Glutamatergic neuron (in vitro differentiated cells): ENCODE measurements at regions not wholly inside any gene's neighbourhood (a gene's known extent, or its start where the extent isn't known, plus 50 kb on each side); places are given as distances from the start of the nearest gene placed in this dataset.

Experiments
- DNase-seq: peaks from one replicate; pipeline ENCODE4 v3.0.0; 2022
- H3K27ac Mint-ChIP-seq: one replicate; pipeline ENCODE4 v1.8.0; 2020; ENCODE audit warnings: mild to moderate bottlenecking, mixed read lengths, inconsistent platforms; ENCODE audit not compliant: unreplicated experiment
- H3K27me3 Mint-ChIP-seq: one replicate; pipeline ENCODE4 v1.8.0; 2020; ENCODE audit warnings: mild to moderate bottlenecking, moderate library complexity, mixed read lengths, inconsistent platforms; ENCODE audit not compliant: unreplicated experiment
- H3K36me3 Mint-ChIP-seq: one replicate; pipeline ENCODE4 v1.8.0; 2020; ENCODE audit warnings: mild to moderate bottlenecking, mixed read lengths, inconsistent platforms; ENCODE audit not compliant: unreplicated experiment
- H3K4me1 Mint-ChIP-seq: one replicate; pipeline ENCODE4 v1.8.0; 2020; ENCODE audit warnings: mild to moderate bottlenecking, low read depth, mixed read lengths, inconsistent platforms; ENCODE audit not compliant: unreplicated experiment
- H3K4me3 Mint-ChIP-seq: one replicate; pipeline ENCODE4 v1.8.0; 2020; ENCODE audit warnings: mild to moderate bottlenecking, mixed read lengths, inconsistent platforms; ENCODE audit not compliant: unreplicated experiment
- H3K9me3 Mint-ChIP-seq: one replicate; pipeline ENCODE4 v1.8.0; 2020; ENCODE audit warnings: mild to moderate bottlenecking, moderate library complexity, mixed read lengths, inconsistent platforms; ENCODE audit not compliant: unreplicated experiment
- TF ChIP-seq, protein P1 (sequence below): fragments of 200-600 bp; sonication (generic); IDR thresholded peaks from one replicate; pipeline ENCODE4 v1.5.0; 2021; ENCODE audit not compliant: partially characterized antibody, unreplicated experiment

DNA sequence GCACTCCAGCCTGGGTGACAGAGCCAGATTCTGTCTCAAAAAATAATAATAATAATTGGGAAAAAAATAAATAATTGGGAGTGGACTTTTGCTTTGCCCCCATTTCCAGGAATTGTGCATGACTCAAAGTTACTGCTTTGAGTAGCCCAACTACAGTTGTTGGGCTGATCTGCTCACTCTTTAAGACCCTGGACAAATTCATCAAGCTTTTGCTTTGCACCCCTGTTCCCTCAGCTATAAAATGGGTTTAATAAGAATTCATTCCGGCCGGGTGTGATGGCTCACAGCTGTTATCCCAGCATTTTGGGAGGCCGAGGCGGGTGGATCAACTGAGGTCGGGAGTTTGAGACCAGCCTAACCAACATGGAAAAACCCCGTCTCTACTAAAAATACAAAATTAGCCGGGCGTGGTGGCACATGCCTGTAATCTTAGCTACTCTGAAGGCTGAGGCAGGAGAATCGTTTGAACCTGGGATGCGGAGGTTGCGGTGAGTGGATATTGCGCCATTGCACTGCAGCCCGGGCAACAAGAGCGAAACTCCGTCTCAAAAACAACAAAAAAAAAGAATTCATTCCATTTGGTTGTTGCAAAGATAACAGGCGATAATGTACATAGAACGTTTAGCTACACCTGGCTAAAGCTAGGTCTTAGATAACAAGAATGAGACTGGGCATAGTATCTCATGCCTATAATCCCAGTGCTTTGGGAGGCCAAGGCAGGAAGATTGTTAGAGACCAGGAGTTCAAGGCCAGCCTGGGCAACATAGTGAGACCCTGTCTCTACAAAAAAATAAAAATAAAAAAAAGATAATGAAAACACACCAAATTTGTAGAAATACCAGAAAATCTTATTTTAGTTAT is 87.9 kb upstream of the ZNF217 start:
- no peaks in the 10 kb centered on the region for H3K27me3 Mint-ChIP-seq
- H3K36me3 Mint-ChIP-seq, result no peaks in the 10 kb centered on the region
- no peaks in the 10 kb centered on the region for H3K9me3 Mint-ChIP-seq
- H3K27ac Mint-ChIP-seq, result no peak overlapping the region
- no peak for DNase-seq
- TF ChIP-seq, protein P1, sequence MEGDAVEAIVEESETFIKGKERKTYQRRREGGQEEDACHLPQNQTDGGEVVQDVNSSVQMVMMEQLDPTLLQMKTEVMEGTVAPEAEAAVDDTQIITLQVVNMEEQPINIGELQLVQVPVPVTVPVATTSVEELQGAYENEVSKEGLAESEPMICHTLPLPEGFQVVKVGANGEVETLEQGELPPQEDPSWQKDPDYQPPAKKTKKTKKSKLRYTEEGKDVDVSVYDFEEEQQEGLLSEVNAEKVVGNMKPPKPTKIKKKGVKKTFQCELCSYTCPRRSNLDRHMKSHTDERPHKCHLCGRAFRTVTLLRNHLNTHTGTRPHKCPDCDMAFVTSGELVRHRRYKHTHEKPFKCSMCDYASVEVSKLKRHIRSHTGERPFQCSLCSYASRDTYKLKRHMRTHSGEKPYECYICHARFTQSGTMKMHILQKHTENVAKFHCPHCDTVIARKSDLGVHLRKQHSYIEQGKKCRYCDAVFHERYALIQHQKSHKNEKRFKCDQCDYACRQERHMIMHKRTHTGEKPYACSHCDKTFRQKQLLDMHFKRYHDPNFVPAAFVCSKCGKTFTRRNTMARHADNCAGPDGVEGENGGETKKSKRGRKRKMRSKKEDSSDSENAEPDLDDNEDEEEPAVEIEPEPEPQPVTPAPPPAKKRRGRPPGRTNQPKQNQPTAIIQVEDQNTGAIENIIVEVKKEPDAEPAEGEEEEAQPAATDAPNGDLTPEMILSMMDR, result no peak
- H3K4me3 Mint-ChIP-seq, result no peak overlapping the region
- peaks cover 9% of the 10 kb centered on the region for H3K4me1 Mint-ChIP-seq

DNA sequence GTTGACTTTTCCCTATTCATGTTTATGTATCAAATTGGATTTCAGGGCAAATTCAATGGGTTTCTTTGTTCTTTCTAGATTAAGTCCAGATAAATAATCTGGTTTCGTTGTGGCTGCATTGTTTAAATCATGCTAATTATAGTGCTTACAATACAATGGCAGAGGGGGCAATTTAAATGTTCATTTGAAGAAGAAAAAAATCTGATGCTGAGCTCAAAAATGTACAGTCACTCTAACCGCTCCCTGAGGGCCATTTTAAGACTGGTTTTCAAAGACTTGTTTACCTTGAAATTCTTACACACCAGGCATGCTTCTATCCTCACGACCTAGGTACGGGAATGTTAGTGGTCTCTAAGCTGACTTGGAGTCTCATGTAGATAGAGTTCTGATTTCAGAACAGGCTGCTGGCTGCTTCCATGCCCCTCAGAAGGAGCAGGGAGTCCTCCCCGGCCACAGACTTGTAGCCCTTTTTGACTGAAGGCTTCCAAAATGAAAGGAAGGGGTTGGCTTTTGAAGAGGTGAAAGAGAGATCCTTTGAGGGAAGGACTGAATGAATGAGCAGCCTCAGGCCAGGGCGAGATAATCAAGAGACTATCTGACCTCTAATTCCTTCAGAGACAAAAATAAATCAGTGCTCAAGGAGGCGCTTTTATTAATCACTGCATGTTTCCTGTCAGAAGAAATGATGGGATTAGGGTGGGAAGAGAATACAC is 86.1 kb upstream of the ZNF217 start:
- Mint-ChIP-seq H3K36me3 (no peaks in the 10 kb centered on the region), H3K9me3 (no peaks in the 10 kb centered on the region), H3K27me3 (no peaks in the 10 kb centered on the region), H3K4me1 (peaks cover 9% of the 10 kb centered on the region), H3K4me3 (no peak overlapping the region), H3K27ac (no peak overlapping the region)
- TF ChIP-seq, protein P1, result no peak
- DNase-seq, result no peak

DNA sequence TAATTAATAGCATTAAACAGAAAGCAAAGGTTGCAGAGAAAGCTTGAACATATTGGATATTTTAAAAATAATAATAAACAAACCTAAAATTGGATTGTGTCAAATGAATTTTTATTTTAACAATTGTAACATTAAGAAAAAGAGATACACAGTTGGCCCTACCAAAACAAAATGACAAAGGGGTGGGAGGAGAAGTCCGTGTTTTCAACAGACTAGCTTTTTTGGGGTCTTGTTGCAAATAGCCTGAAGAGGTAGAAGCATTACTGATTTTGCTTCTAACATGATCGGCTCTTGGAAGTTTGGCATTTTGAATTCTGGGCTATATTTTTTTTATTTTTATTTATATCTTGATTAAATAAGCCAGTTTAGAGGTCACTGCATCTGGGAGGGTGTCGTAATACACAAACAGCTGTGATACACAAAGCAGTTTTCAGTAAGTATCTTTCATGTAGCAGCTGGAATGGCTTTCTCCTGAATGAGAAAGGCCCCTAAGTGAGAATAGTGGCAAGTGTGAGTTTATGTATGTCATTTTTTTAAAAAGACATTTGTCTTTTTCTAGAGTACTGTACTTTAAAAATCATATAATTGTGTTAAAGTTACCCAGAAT is 85.5 kb upstream of the ZNF217 start:
- Mint-ChIP-seq H3K4me1 (peaks cover 9% of the 10 kb centered on the region), H3K27me3 (no peaks in the 10 kb centered on the region), H3K36me3 (no peaks in the 10 kb centered on the region), H3K9me3 (no peaks in the 10 kb centered on the region), H3K27ac (no peak overlapping the region), H3K4me3 (no peak overlapping the region)
- TF ChIP-seq, protein P1, result no peak
- no peak for DNase-seq

DNA sequence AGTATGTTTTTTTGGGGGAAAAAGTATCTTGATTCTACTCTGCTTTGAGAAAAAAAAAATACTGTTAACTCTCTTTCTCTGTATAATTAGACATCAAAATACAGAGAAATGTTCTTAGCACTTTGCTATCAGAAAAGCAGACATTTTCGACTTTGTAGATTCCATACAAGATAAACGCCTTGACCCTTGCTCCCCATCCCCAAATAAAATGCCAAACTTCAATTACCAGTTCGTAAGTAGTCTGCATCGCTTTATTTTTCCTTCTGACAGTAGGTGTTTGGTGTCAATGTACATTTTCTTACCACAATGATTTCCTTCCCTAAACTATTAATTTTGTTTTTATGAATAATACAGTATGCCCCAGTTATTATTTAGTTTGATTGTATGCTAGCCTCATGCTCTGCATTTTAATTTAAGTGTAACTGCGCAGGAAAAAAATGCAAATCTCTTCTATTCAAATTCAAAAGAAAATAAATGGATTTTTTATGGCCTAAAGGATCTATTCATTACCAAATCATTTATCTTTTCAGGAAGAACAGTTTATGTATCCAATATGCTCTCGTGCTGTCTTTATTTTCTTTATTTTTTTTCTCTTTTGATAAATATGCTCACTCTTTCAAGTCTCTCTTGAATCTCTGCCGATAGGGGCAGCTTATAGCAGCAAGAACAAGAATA is 84.8 kb upstream of the ZNF217 start:
- Mint-ChIP-seq H3K4me1 (peaks cover 9% of the 10 kb centered on the region), H3K4me3 (no peak overlapping the region), H3K9me3 (no peaks in the 10 kb centered on the region), H3K27ac (no peak overlapping the region), H3K36me3 (no peaks in the 10 kb centered on the region), H3K27me3 (no peaks in the 10 kb centered on the region)
- TF ChIP-seq, protein P1, result no peak
- DNase-seq, result no peak
